ENCODE measurements at regions not wholly inside any gene's neighbourhood (a gene's known extent, or its start where the extent isn't known, plus 50 kb on each side); places are given as distances from the start of the nearest gene placed in this dataset.

DNA sequence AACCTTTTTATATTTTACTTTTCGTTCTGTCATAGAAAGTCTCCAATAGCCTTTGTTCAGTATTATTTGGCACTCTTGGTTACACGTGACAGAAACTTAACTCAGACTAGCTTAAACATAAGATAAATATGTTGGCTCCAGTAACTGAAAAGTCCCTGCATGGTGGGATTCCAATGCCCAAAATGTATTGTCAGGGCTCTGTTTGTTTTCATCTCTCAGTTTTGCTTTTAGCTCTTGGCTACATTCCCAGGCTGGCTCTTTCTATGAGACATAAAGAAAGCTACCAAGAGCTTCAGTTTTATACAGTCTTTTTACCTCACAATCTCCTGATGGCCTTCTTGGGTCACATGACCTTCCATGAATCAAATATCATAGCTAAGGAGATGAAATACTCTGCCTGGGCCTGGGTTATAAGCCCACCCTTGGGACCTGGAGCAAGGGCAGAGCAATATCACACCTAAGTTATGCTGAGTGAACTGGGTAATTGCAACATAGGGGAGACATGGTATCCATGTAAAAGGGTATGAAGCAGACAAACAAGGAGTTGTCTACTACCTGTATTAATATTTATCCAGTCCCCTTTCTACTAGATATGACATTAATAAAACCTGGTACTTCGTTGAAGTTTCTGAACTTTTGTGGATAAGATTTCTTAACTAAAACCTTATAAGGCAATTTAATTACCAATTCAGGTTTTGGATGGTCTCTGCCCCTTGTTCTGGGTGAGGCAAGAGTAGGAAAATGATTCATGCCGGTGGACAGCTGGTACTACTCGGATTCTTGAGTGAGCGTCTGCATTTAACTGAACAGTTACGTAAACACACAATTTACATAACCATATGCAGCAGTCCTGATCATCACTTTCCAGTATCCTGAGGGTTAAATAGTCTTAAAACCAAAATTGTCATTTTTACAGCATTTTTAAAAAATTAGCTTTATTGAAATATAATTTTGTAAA lies 442.3 kb downstream of the GPATCH2 start:
- DNase-seq, result no peak
- no peaks in the 10 kb centered on the region for H3K36me3 ChIP-seq
- WGBS (ENCODE audit: insufficient coverage, low coverage, low lambda C conversion rate, missing lambda C conversion rate), result 49% methylated on average over 7 of the region's 7 CpGs
- no peak for ATAC-seq
- H3K27me3 ChIP-seq, result no peaks in the 10 kb centered on the region
- no peaks in the 10 kb centered on the region for H3K4me1 ChIP-seq
- no peaks in the 10 kb centered on the region for H3K9me3 ChIP-seq
- intact Hi-C loops (cut with DNase I), result no loop called here
- H3K4me3 ChIP-seq, result no peak overlapping the region
- TF ChIP-seq, protein P1, sequence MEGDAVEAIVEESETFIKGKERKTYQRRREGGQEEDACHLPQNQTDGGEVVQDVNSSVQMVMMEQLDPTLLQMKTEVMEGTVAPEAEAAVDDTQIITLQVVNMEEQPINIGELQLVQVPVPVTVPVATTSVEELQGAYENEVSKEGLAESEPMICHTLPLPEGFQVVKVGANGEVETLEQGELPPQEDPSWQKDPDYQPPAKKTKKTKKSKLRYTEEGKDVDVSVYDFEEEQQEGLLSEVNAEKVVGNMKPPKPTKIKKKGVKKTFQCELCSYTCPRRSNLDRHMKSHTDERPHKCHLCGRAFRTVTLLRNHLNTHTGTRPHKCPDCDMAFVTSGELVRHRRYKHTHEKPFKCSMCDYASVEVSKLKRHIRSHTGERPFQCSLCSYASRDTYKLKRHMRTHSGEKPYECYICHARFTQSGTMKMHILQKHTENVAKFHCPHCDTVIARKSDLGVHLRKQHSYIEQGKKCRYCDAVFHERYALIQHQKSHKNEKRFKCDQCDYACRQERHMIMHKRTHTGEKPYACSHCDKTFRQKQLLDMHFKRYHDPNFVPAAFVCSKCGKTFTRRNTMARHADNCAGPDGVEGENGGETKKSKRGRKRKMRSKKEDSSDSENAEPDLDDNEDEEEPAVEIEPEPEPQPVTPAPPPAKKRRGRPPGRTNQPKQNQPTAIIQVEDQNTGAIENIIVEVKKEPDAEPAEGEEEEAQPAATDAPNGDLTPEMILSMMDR (IDR thresholded peaks at IDR 0.05), result no peak
- TF ChIP-seq POLR2A (IDR thresholded peaks at IDR 0.05), result no peak
- H3K27ac ChIP-seq, result no peak overlapping the region

DNA sequence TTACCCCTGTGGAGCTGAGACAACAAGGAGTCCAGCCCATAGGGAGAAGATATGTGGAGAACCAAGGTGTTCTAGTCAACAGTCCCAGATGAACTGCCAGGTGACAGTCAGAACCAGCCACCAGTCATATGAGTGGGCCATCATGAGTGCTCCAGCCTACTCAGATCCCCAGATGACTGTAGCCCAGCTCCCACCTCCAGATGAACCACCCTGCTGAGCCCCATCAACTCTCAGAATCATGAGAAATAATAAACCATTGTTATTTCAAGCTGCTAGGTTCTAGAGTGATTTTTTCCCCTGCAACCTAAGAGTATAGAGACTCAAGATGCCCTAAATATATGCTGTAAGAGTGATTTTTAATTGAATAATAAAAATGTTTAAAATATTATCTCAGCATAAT lies 444.2 kb downstream of the GPATCH2 start:
- DNase-seq, result no peak
- ATAC-seq, result no peak
- no peaks in the 10 kb centered on the region for H3K9me3 ChIP-seq
- TF ChIP-seq POLR2A (IDR thresholded peaks at IDR 0.05), result no peak
- TF ChIP-seq, protein P1 (IDR thresholded peaks at IDR 0.05), result no peak
- H3K27me3 ChIP-seq, result no peaks in the 10 kb centered on the region
- no peaks in the 10 kb centered on the region for H3K4me1 ChIP-seq
- no peak overlapping the region for H3K27ac ChIP-seq
- H3K36me3 ChIP-seq, result no peaks in the 10 kb centered on the region
- H3K4me3 ChIP-seq, result no peak overlapping the region
- intact Hi-C loops (cut with DNase I), result no loop called here

DNA sequence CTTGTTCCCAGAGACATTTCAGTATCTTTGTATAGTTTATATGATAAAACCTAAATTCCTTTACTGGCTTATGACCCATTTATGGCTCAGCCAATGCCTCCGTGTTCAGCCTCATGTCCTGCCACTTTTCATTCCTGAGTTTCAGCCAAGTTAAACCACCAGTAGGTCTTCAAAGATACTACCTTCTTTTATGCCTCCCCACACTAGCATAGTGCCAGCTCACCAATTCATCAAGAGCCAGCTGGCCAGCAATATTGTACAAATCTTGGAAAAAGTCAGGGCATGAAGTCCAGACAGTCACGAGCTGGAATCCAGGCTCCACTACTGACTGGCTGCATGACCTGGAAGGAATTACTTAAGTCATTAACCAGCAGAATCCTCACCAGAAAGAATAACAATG lies 446.0 kb downstream of the GPATCH2 start:
- 14% methylated on average over 2 of the region's 2 CpGs for whole genome bisulfite sequencing (ENCODE audit: insufficient coverage, low coverage, low lambda C conversion rate, missing lambda C conversion rate)
- intact Hi-C loops (cut with DNase I), result no loop called here
- no peak for ATAC-seq
- no peaks in the 10 kb centered on the region for H3K27me3 ChIP-seq
- no peaks in the 10 kb centered on the region for H3K36me3 ChIP-seq
- no peaks in the 10 kb centered on the region for H3K4me1 ChIP-seq
- no peaks in the 10 kb centered on the region for H3K9me3 ChIP-seq
- H3K27ac ChIP-seq, result no peak overlapping the region
- no peak overlapping the region for H3K4me3 ChIP-seq
- no peak for DNase-seq
- no peak for TF ChIP-seq POLR2A (IDR thresholded peaks at IDR 0.05)
- TF ChIP-seq, protein P1 (IDR thresholded peaks at IDR 0.05), result no peak

DNA sequence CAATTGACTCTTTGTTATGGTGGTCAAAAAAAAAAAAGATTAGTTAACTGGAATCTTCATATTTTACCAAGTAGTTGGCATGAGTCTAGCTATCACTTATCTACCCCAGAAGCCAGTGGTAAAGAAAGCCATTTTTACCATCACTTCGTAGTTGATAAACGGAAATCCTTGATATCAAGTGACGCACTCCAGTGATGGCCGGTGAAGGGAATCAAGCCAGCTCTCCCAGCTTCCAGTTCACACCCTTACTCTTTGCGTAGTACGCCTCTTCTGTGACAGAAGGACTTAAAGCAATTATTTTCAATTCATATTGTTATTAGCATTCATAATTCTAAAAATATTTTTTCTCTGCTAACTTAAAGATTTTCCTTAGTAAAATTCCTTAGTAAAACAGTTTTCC lies 447.9 kb downstream of the GPATCH2 start:
- TF ChIP-seq POLR2A (IDR thresholded peaks at IDR 0.05), result no peak
- TF ChIP-seq, protein P1 (IDR thresholded peaks at IDR 0.05), result no peak
- Histone ChIP-seq H3K4me1 (no peaks in the 10 kb centered on the region), H3K9me3 (no peaks in the 10 kb centered on the region), H3K4me3 (no peak overlapping the region), H3K27ac (no peak overlapping the region), H3K36me3 (no peaks in the 10 kb centered on the region), H3K27me3 (no peaks in the 10 kb centered on the region)
- ATAC-seq (no peak), DNase-seq (no peak)
- intact Hi-C loops (cut with DNase I), result no loop called here
- 64% methylated on average over 6 of the region's 6 CpGs for WGBS (ENCODE audit: insufficient coverage, low coverage, low lambda C conversion rate, missing lambda C conversion rate)
